NCI-H1417 (cell line): ENCODE measurements at regions not wholly inside any gene's neighbourhood (a gene's known extent, or its start where the extent isn't known, plus 50 kb on each side); places are given as distances from the start of the nearest gene placed in this dataset.
A peak's percentile ranks its signal among the peaks of the same experiment; 100 is the strongest.

Source experiments
- DNase-seq, 3 experiments: peaks; one replicate each; lab custom pipeline; 2025; lab: John Stamatoyannopoulos, UW

DNA sequence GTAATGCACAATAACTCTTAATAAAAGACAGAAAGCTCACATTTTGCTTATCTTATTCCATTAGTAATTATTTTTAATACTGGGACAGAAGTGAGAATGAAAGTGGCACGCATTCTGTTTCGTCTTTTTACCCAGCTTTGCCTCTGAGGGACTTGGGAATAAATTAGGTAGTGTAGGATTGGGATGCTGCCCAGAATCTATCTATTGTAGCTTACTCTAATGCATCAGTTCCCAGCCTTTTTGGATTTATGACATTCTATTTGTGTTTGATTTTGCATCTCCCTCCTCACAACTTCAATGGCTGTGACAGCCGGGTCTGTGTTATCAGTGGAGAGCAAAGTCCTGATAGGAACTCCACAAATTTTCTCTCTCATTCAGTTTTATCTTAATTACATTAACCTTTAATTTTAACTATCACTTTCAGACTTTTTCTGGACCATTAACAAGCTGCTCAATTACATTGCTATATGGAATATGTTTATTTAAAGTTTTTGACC, 62.9 kb upstream of the TULP4 start:
- no peak for DNase-seq

DNA sequence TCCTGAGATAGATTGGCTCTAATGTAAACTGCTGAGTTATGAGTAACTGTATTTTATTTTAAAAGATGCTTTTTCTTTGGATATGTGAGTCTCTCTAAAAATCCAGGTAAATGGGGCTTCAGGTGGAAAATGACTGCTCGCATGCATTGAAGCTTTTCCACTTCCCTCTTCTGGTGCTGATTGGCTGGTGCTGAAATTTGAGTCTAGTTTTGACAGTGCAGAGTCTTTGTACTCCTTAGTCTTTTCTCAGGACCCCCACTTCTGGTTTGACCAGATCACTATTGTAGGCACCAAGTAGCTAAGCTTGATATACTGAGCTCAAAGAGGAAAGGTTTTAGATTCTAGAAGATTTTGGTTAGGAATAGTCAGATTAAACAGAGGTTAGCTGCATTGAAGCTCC, 60.7 kb upstream of the TULP4 start:
- DNase-seq, result no peak

DNA sequence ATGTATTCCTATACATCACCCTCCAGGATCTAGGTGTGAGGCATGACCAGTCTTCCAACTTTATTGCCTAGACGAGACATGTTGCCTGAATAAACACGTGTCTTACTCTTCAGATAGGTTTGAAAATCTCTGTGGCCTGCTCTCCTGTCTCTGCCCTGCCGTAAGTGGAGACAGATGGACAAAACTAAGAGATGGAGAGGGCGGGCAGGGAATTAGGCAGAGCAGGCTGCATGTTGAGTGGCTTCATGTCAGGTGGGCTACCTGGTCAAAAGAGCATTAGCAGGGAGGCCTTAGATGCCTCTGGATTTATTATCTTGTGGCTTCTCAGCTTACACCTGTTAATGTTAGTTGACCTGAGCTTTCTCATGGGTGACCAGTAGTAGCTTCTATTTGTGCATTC, 59.0 kb upstream of the TULP4 start:
- peak in 1 of 3 experiments; percentile 38 for DNase-seq

- DNase-seq, result no peak
These were observed 56.8 kb upstream of the TULP4 start for GRCh38 chr6:158255275-158255988.

GRCh38 chr6:158255989-158256601, 56.2 kb upstream of the TULP4 start:
- DNase-seq, result no peak

DNA sequence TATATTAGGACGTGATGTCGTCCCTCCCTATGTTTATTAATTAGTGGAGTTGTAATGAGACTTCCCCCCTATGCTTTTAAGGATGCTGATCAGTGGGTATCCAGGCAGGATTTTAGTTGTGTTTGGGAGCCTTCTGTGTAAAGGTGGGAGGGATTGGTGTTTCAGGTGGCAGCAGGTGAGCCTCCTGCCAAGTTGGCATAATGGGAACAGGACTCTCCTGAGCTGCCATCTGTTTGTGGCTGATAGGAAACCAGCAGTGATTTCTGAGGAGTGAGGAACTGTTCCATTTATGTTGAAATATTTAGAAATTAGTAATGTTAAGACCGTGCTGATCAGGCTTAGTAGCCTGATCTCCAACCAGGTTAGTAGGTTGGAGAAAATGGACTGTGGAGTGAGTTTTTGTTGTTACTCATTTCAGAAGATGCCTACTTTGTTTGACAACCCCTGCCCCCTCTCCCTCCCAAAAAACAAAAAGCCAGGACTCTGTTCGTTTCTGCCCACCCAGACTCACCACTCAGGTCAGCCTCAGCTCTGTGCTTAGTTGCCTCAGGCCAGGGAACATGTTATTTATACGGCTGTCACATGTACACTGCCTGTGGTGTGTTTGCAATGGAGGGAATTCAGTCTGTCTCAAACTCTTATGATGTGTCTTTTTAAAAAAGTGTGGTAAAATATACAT, 55.4 kb upstream of the TULP4 start:
- DNase-seq, result peak in 1 of 3 experiments; percentile 35

DNA sequence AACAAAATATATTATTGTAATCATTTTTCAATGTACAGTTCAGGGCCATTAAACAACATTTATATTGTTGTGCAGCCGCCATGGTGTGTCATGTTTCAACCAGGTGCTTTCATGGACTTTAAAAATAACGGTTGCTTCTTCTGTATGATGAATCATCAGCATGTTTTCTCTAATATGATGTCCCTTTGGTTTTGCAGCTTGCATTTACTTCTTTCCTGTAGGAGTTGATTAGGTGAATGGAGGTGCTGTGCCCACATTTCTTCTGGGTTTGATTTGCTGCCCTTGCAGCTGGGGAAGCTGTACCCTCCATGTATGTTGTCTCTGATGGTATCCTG, 54.9 kb upstream of the TULP4 start:
- no peak for DNase-seq

GRCh38 chr6:158257781-158258180, 54.5 kb upstream of the TULP4 start:
- DNase-seq, result no peak

- no peak for DNase-seq
These were observed 53.1 kb upstream of the TULP4 start for GRCh38 chr6:158259136-158259535.

GRCh38 chr6:158259845-158260244, 52.4 kb upstream of the TULP4 start:
- no peak for DNase-seq

- DNase-seq, result no peak
These were observed 50.2 kb upstream of the TULP4 start for GRCh38 chr6:158262082-158262481.
